ENCODE measurements at regions not wholly inside any gene's neighbourhood (a gene's known extent, or its start where the extent isn't known, plus 50 kb on each side); places are given as distances from the start of the nearest gene placed in this dataset.

DNA sequence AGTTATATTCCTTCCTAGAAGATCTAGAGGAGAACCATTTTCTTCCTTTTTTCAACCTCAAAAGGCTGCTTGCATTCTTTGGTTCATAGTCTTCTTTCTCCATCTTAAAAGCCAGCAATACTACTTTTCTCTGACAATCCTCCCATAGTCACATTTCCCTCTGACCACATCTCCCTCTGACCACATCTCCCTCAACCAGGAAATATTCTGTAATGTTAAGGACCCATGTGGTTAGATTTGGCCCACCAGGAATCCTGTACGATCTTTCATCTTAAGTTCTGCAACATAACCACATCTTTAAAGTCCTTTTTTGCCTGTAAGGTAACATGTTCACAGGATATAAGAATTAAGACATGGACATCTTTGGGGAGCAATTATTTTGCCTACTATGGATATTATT is 179.4 kb upstream of the SPEF2 start:
- no peak overlapping the region for H3K27ac ChIP-seq (ENCODE audit: low read depth, low read length)
- no peak overlapping the region for H3K4me2 ChIP-seq (ENCODE audit: low read length)
- H3K4ac ChIP-seq (ENCODE audit: low read depth, low read length) = no peak overlapping the region
- no peaks in the 10 kb centered on the region for H3K36me3 ChIP-seq (ENCODE audit: control insufficient read depth in 1 of 2, insufficient read depth in 2 of 2, low read length in 2 of 2)
- no CpG with 5 or more reads among the region's 1 CpG for WGBS (ENCODE audit: extremely low coverage, insufficient coverage, insufficient read length)
- H3K27me3 ChIP-seq (ENCODE audit: insufficient read depth, low read length) = no peaks in the 10 kb centered on the region
- no peak overlapping the region for H3K23ac ChIP-seq (ENCODE audit: low read length)
- H3K9me3 ChIP-seq (ENCODE audit: insufficient read depth, low read depth, low read length) = no peaks in the 10 kb centered on the region
- no peak overlapping the region for H4K12ac ChIP-seq (ENCODE audit: low read depth, low read length)
- H2BK120ac ChIP-seq (ENCODE audit: insufficient read depth, low read length, poor library complexity) = no peak overlapping the region
- H3K18ac ChIP-seq (ENCODE audit: low read length) = no peak overlapping the region
- no peak overlapping the region for H3K4me3 ChIP-seq (ENCODE audit: low read depth, low read length)
- H3K14ac ChIP-seq (ENCODE audit: low read length) = no peak overlapping the region
- no peaks in the 10 kb centered on the region for H3K4me1 ChIP-seq (ENCODE audit: control insufficient read depth in 1 of 2, insufficient read depth in 2 of 2, low read length in 2 of 2)
- no peaks in the 10 kb centered on the region for H3K79me2 ChIP-seq (ENCODE audit: control insufficient read depth, insufficient read depth, low read length, poor library complexity)
- DNase-seq = no peak
- no peak overlapping the region for H3K9ac ChIP-seq (ENCODE audit: low read length)
- no peak overlapping the region for H2BK12ac ChIP-seq (ENCODE audit: low read length)
- no peaks in the 10 kb centered on the region for H3K79me1 ChIP-seq (ENCODE audit: low read length)
- no peak overlapping the region for H2AK5ac ChIP-seq (ENCODE audit: low read length)
- no peak overlapping the region for H4K91ac ChIP-seq (ENCODE audit: low read depth, low read length)
- H4K8ac ChIP-seq (ENCODE audit: low read depth, low read length) = no peak overlapping the region
- H2BK5ac ChIP-seq (ENCODE audit: low read depth, low read length, poor library complexity) = no peak overlapping the region
- H2AFZ ChIP-seq (ENCODE audit: insufficient read depth, low read length, poor library complexity) = no peak overlapping the region

DNA sequence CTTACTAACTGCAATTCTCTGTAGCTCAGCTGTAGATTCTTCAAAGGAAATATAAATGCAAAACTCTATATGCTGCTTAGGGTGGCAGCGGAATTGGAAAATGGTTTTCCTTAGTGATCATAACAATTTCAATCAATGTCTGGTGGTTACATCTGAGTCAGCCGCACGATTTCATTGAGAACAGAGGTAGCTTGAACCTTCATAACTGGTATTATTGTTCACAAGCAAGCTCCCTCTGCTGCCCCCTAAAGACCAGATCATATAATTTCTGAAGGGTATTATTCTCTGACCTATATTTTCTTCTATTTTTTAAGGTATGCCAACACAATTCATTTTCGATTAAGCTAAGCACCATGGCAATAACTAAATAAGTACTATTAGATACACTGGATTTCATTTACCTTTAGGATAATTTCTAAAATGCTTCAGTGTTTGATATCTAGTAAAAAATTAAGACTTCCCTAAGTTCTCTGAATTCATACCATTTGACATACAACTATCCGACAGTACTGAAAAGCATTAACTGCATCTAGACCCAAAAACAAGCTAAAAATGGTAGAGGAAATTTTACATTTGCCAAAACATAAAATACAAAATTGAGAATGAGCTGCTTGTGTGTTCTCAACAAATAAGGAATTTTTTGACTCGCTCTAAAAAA is 181.1 kb upstream of the SPEF2 start:
- no peaks in the 10 kb centered on the region for H3K79me1 ChIP-seq (ENCODE audit: low read length)
- H4K91ac ChIP-seq (ENCODE audit: low read depth, low read length) = no peak overlapping the region
- no peak overlapping the region for H2AFZ ChIP-seq (ENCODE audit: insufficient read depth, low read length, poor library complexity)
- H3K9me3 ChIP-seq (ENCODE audit: insufficient read depth, low read depth, low read length) = no peaks in the 10 kb centered on the region
- peak in 1 of 2 donors; percentile 78 for DNase-seq
- H3K4me3 ChIP-seq (ENCODE audit: low read depth, low read length) = no peak overlapping the region
- no peak overlapping the region for H2BK120ac ChIP-seq (ENCODE audit: insufficient read depth, low read length, poor library complexity)
- H3K27ac ChIP-seq (ENCODE audit: low read depth, low read length) = no peak overlapping the region
- H3K23ac ChIP-seq (ENCODE audit: low read length) = no peak overlapping the region
- no peaks in the 10 kb centered on the region for H3K27me3 ChIP-seq (ENCODE audit: insufficient read depth, low read length)
- no peak overlapping the region for H3K4me2 ChIP-seq (ENCODE audit: low read length)
- no peak overlapping the region for H3K4ac ChIP-seq (ENCODE audit: low read depth, low read length)
- no peaks in the 10 kb centered on the region for H3K4me1 ChIP-seq (ENCODE audit: control insufficient read depth in 1 of 2, insufficient read depth in 2 of 2, low read length in 2 of 2)
- H2AK5ac ChIP-seq (ENCODE audit: low read length) = no peak overlapping the region
- no peak overlapping the region for H3K14ac ChIP-seq (ENCODE audit: low read length)
- no peak overlapping the region for H3K9ac ChIP-seq (ENCODE audit: low read length)
- no peak overlapping the region for H3K18ac ChIP-seq (ENCODE audit: low read length)
- H4K12ac ChIP-seq (ENCODE audit: low read depth, low read length) = no peak overlapping the region
- no peaks in the 10 kb centered on the region for H3K79me2 ChIP-seq (ENCODE audit: control insufficient read depth, insufficient read depth, low read length, poor library complexity)
- no peak overlapping the region for H2BK12ac ChIP-seq (ENCODE audit: low read length)
- H3K36me3 ChIP-seq (ENCODE audit: control insufficient read depth in 1 of 2, insufficient read depth in 2 of 2, low read length in 2 of 2) = no peaks in the 10 kb centered on the region
- H2BK5ac ChIP-seq (ENCODE audit: low read depth, low read length, poor library complexity) = no peak overlapping the region
- no peak overlapping the region for H4K8ac ChIP-seq (ENCODE audit: low read depth, low read length)
- no CpG with 5 or more reads among the region's 6 CpGs for WGBS (ENCODE audit: extremely low coverage, insufficient coverage, insufficient read length)

DNA sequence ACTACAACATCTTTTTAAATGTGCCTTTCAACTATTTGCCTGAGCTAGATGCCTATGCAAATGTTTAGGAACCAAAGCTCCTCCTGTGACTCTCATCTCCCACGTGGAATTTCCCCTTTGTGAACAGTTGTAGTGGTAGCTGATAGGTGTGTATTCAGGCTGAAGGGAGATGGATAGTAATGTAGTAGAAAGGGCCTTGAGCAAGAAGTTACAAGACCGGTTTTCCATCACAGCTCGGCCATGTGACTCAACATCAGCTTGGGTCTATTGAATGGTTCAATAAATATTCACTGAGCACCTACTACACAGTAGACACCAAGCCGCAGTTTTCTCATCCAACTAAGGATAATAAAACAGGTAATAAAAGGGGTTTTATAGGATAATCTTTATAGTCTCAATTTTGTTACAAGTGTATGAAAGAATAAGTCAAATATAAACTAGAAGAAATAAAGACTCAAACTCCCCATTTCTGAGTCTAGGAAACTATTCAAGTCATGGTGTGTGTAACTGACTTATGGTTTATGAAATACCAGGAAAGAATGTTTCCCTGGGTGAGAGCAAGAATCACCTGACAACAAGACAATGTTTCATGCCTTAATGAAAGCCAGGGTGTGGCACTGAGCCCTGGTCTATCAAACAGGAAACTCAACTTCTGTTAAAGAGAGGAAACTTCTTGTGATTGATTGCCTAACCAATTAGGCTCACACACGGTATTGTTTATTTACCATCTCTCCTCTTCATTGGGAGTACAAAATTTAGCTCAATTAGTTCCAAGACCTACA is 187.1 kb upstream of the SPEF2 start:
- no CpG with 5 or more reads among the region's 5 CpGs for WGBS (ENCODE audit: extremely low coverage, insufficient coverage, insufficient read length)

DNA sequence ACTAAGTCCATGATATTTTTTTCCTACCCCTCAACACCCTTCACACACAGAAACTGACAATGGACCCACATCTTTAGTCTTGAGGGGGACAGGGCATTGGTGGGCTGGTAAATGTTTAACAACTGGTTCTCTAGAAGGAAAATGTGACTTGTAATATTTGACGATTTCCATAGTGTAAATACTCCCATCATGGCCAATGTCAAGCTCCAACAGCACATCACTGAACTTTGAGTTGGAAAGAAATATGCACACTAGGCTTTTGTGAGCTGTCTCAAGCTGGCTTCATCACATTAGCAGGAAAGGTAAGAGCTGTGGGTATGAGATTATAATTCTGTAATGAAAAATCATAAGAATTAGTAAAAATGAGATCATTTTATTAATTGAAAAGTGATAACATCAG is 189.9 kb upstream of the PRLR start:
- Histone ChIP-seq H3K4me1 (ENCODE audit: control insufficient read depth in 1 of 2, insufficient read depth in 2 of 2, low read length in 2 of 2) (no peaks in the 10 kb centered on the region), H2BK12ac (ENCODE audit: low read length) (no peak overlapping the region), H3K18ac (ENCODE audit: low read length) (no peak overlapping the region), H2BK5ac (ENCODE audit: low read depth, low read length, poor library complexity) (no peak overlapping the region), H3K23ac (ENCODE audit: low read length) (no peak overlapping the region), H3K14ac (ENCODE audit: low read length) (no peak overlapping the region), H4K8ac (ENCODE audit: low read depth, low read length) (no peak overlapping the region), H3K9me3 (ENCODE audit: insufficient read depth, low read depth, low read length) (no peaks in the 10 kb centered on the region), H3K9ac (ENCODE audit: low read length) (no peak overlapping the region), H3K27me3 (ENCODE audit: insufficient read depth, low read length) (no peaks in the 10 kb centered on the region), H3K36me3 (ENCODE audit: control insufficient read depth in 1 of 2, insufficient read depth in 2 of 2, low read length in 2 of 2) (no peaks in the 10 kb centered on the region), H2AK5ac (ENCODE audit: low read length) (no peak overlapping the region), H2BK120ac (ENCODE audit: insufficient read depth, low read length, poor library complexity) (no peak overlapping the region), H3K27ac (ENCODE audit: low read depth, low read length) (no peak overlapping the region), H3K4ac (ENCODE audit: low read depth, low read length) (no peak overlapping the region), H3K4me2 (ENCODE audit: low read length) (no peak overlapping the region), H4K12ac (ENCODE audit: low read depth, low read length) (no peak overlapping the region), H3K79me2 (ENCODE audit: control insufficient read depth, insufficient read depth, low read length, poor library complexity) (no peaks in the 10 kb centered on the region), H4K91ac (ENCODE audit: low read depth, low read length) (no peak overlapping the region), H3K4me3 (ENCODE audit: low read depth, low read length) (no peak overlapping the region), H2AFZ (ENCODE audit: insufficient read depth, low read length, poor library complexity) (no peak overlapping the region), H3K79me1 (ENCODE audit: low read length) (no peaks in the 10 kb centered on the region)
- no peak for DNase-seq
- no CpG with 5 or more reads among the region's 1 CpG for WGBS (ENCODE audit: extremely low coverage, insufficient coverage, insufficient read length)

More for the DNA sequence above, 187.1 kb upstream of the SPEF2 start:
- no peaks in the 10 kb centered on the region for H3K79me1 ChIP-seq (ENCODE audit: low read length)
- no peak overlapping the region for H3K27ac ChIP-seq (ENCODE audit: low read depth, low read length)
- H2BK12ac ChIP-seq (ENCODE audit: low read length) = no peak overlapping the region
- DNase-seq = peak; percentile 85 to 88
- no peak overlapping the region for H2BK120ac ChIP-seq (ENCODE audit: insufficient read depth, low read length, poor library complexity)
- H3K4me3 ChIP-seq (ENCODE audit: low read depth, low read length) = no peak overlapping the region
- H2AFZ ChIP-seq (ENCODE audit: insufficient read depth, low read length, poor library complexity) = no peak overlapping the region
- no peaks in the 10 kb centered on the region for H3K9me3 ChIP-seq (ENCODE audit: insufficient read depth, low read depth, low read length)
- H4K91ac ChIP-seq (ENCODE audit: low read depth, low read length) = no peak overlapping the region
- H4K12ac ChIP-seq (ENCODE audit: low read depth, low read length) = no peak overlapping the region
- H2BK5ac ChIP-seq (ENCODE audit: low read depth, low read length, poor library complexity) = no peak overlapping the region
- no peak overlapping the region for H3K18ac ChIP-seq (ENCODE audit: low read length)
- no peak overlapping the region for H3K4ac ChIP-seq (ENCODE audit: low read depth, low read length)
- H3K27me3 ChIP-seq (ENCODE audit: insufficient read depth, low read length) = no peaks in the 10 kb centered on the region
- no peak overlapping the region for H3K14ac ChIP-seq (ENCODE audit: low read length)
- H3K36me3 ChIP-seq (ENCODE audit: control insufficient read depth in 1 of 2, insufficient read depth in 2 of 2, low read length in 2 of 2) = no peaks in the 10 kb centered on the region
- H2AK5ac ChIP-seq (ENCODE audit: low read length) = no peak overlapping the region
- H4K8ac ChIP-seq (ENCODE audit: low read depth, low read length) = no peak overlapping the region
- H3K4me2 ChIP-seq (ENCODE audit: low read length) = no peak overlapping the region
- no peak overlapping the region for H3K9ac ChIP-seq (ENCODE audit: low read length)
- no peak overlapping the region for H3K23ac ChIP-seq (ENCODE audit: low read length)
- H3K4me1 ChIP-seq (ENCODE audit: control insufficient read depth in 1 of 2, insufficient read depth in 2 of 2, low read length in 2 of 2) = peaks cover 3 to 7% of the 10 kb centered on the region in 2 experiments
- no peaks in the 10 kb centered on the region for H3K79me2 ChIP-seq (ENCODE audit: control insufficient read depth, insufficient read depth, low read length, poor library complexity)

All from trophoblast cell (in vitro differentiated cells and primary cell).